ENCODE measurements at regions not wholly inside any gene's neighbourhood (a gene's known extent, or its start where the extent isn't known, plus 50 kb on each side); places are given as distances from the start of the nearest gene placed in this dataset.

DNA sequence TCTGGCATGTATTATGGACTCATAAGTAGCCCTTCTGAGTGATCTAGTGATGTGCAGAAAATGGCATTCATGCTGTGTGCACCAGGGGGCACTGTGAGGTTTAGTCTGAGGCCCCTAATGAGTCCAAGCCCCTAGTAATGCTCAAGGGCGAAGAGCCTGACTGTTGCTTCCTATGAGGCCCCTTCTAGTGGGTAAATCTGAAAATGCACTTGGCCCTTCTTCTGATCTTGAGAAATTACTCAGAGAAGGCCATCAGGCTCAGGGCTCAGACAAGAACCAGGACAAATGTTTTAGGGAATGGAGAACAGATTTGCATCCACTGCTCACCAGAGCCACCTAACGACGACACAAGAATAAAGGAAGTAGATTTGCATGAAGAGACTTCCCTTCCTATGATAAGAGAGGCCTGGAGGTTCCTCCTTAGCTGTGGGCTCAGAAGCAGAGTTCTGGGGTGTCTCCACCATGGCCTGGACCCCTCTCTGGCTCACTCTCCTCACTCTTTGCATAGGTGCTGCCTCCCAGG, 75.8 kb downstream of the GGTLC2 start:
- CTCF ChIA-PET, result interaction anchor here (1.1 to 2.6 kb wide), 10 partner anchors 8 to 133 kb away, joined by 3 to 15 read pairs (median 6); no protein-coding TSS in a partner anchor
- POLR2A ChIA-PET, result no interaction called here
- no peak overlapping the region for H3K4me3 ChIP-seq (ENCODE audit: low read depth, low read length)
- peak; percentile 45 for TF ChIP-seq CTCF (IDR thresholded peaks at IDR 0.05; ENCODE audit: insufficient read depth, low read depth, low read length)
- no peak for DNase-seq (ENCODE audit: low read depth)
- H3K36me3 ChIP-seq (ENCODE audit: control insufficient read depth, insufficient read depth, low read length), result no peaks in the 10 kb centered on the region
- no peaks in the 10 kb centered on the region; the same call in 1 of the 2 replicates for H3K27me3 ChIP-seq (ENCODE audit: control insufficient read depth, insufficient read depth, low read length)

GRCh38 chr22:22720724-22721261, 76.4 kb downstream of the GGTLC2 start:
- TF ChIP-seq CTCF (IDR thresholded peaks at IDR 0.05; ENCODE audit: insufficient read depth, low read depth, low read length), result no peak
- H3K4me3 ChIP-seq (ENCODE audit: low read depth, low read length), result no peak overlapping the region
- no peaks in the 10 kb centered on the region for H3K36me3 ChIP-seq (ENCODE audit: control insufficient read depth, insufficient read depth, low read length)
- ChIA-PET CTCF (interaction anchor here (1.1 to 2.6 kb wide), 10 partner anchors 9 to 133 kb away, joined by 3 to 15 read pairs (median 6); no protein-coding TSS in a partner anchor), POLR2A (no interaction called here)
- no peaks in the 10 kb centered on the region for H3K27me3 ChIP-seq (ENCODE audit: control insufficient read depth, insufficient read depth, low read length)
- DNase-seq (ENCODE audit: low read depth), result no peak

DNA sequence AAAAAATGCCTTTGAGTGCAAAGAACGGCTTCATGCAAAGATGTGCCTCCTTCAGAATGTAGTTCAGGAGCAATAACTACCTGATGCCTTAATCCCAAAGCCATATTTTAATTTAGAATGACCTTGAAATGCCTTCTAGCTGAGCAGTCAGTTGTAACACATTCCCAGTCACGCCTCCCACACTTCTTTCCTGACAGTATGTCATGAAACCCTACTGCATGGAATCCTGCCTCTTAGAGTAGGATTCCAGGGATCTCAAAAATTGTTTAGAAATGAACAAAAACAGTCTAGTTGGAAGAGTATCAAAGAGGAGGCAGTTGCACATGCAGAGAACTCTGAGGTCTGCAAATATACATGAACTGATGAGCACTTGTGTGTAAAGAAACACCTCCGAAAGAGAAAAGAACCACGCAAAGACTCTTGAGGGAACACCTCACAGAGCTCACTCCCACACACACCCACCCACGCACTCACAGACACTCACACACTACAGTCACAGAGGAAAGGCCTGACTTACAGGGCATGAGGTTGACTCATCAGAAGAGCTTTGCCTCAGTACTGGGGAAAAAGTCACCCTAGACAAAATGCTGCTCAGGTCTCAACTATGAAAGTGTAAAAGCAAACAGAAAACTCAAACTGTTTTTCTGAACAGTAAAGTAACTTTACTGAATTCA, 77.4 kb downstream of the GGTLC2 start:
- TF ChIP-seq CTCF (IDR thresholded peaks at IDR 0.05; ENCODE audit: insufficient read depth, low read depth, low read length), result no peak

DNA sequence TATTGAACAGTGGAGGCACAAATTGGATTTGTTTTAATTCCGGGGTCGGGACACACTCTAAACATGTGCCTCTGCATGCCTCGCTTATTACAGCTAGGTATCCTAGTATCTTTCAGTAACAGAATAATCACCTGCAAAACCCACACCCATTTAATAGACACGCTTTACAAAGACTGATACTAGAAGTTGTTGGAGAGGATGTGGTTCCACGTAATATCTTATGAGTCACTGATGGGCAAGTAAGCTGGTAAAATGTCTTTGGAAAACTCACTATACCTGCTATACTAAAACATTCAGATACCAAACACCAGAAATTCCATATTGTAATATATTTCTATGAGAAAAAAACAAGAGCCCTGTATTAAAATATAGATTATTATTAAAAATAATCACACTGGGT, 84.0 kb downstream of the GGTLC2 start:
- POLR2A ChIA-PET, result no interaction called here

More for the DNA sequence above, 77.4 kb downstream of the GGTLC2 start:
- Histone ChIP-seq H3K4me3 (ENCODE audit: low read depth, low read length) (no peak overlapping the region), H3K27me3 (ENCODE audit: control insufficient read depth, insufficient read depth, low read length) (no peaks in the 10 kb centered on the region), H3K36me3 (ENCODE audit: control insufficient read depth, insufficient read depth, low read length) (no peaks in the 10 kb centered on the region)
- CTCF ChIA-PET, result interaction anchor here (1.2 to 2.6 kb wide), 10 partner anchors 10 to 156 kb away, joined by 3 to 15 read pairs (median 6); no protein-coding TSS in a partner anchor
- DNase-seq (ENCODE audit: low read depth), result no peak
- POLR2A ChIA-PET, result no interaction called here

More for the DNA sequence above, 84.0 kb downstream of the GGTLC2 start:
- TF ChIP-seq CTCF (IDR thresholded peaks at IDR 0.05; ENCODE audit: insufficient read depth, low read depth, low read length), result no peak
- Histone ChIP-seq H3K36me3 (ENCODE audit: control insufficient read depth, insufficient read depth, low read length) (no peaks in the 10 kb centered on the region), H3K4me3 (ENCODE audit: low read depth, low read length) (no peak overlapping the region), H3K27me3 (ENCODE audit: control insufficient read depth, insufficient read depth, low read length) (no peaks in the 10 kb centered on the region; the same call in none of the 2 replicates)
- CTCF ChIA-PET, result interaction anchor here (0.7 kb wide), 1 partner anchor 12 kb away, joined by 3 read pairs; no protein-coding TSS in a partner anchor
- no peak for DNase-seq (ENCODE audit: low read depth)
